Activated T-cell treated with anti-CD3 and anti-CD28 coated beads, Interleukin-2, amount 50 U/mL, for 24 hours (primary cell): ENCODE measurements at regions not wholly inside any gene's neighbourhood (a gene's known extent, or its start where the extent isn't known, plus 50 kb on each side); places are given as distances from the start of the nearest gene placed in this dataset.

Experiments
- DNase-seq: peaks from one replicate; pipeline ENCODE4 v3.0.0-alpha.2; 2020
- H3K27ac Mint-ChIP-seq: 2 replicates; pipeline ENCODE4 v1.8.0; 2020; ENCODE audit warnings: mild to moderate bottlenecking, mixed read lengths
- H3K27me3 Mint-ChIP-seq: 2 replicates; pipeline ENCODE4 v1.8.0; 2020; ENCODE audit warnings: mixed read lengths
- H3K36me3 Mint-ChIP-seq: 2 replicates; pipeline ENCODE4 v1.8.0; 2020; ENCODE audit warnings: low read depth, mixed read lengths
- H3K4me1 Mint-ChIP-seq: 2 replicates; pipeline ENCODE4 v1.8.0; 2020; ENCODE audit warnings: low read depth, mixed read lengths
- H3K4me3 Mint-ChIP-seq: 2 replicates; pipeline ENCODE4 v1.8.0; 2020; ENCODE audit warnings: mild to moderate bottlenecking, moderate library complexity, mixed read lengths
- H3K9me3 Mint-ChIP-seq: 2 replicates; pipeline ENCODE4 v1.8.0; 2020; ENCODE audit warnings: mixed read lengths

DNA sequence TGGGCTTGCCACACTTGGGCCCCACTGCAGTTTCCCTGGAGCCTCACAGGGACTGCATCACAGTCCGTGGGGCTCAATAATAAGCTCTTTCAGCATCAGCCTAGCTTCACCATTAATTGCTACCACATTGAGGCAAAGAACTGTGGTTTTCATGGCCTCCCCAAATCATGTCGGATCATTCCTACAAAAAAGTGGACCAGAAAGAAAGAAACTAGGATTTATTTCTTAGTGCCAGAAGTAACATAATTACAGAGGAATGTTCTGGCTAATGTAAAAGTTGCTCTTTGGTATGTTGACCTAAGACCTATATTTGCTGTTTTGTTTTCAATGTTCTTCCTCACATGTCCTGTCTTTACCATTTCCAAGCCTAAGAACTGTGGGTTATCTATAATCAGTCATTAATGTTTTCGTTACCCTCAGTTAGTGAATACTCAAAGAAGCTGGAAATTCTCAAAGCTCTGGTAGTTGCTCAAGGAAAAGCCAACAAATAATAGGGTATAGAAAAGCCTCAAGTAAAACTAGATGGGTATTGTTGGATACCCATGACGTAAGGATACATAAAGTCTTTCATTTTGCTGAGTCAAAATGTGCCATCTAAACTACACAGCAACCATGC is 173.9 kb downstream of the LTN1 start:
- no peak for DNase-seq
- peaks cover 10% of the 10 kb centered on the region for H3K36me3 Mint-ChIP-seq
- H3K4me3 Mint-ChIP-seq: no peak overlapping the region
- peaks cover 3% of the 10 kb centered on the region for H3K9me3 Mint-ChIP-seq
- no peaks in the 10 kb centered on the region for H3K27me3 Mint-ChIP-seq
- H3K4me1 Mint-ChIP-seq: no peaks in the 10 kb centered on the region
- no peak overlapping the region for H3K27ac Mint-ChIP-seq

DNA sequence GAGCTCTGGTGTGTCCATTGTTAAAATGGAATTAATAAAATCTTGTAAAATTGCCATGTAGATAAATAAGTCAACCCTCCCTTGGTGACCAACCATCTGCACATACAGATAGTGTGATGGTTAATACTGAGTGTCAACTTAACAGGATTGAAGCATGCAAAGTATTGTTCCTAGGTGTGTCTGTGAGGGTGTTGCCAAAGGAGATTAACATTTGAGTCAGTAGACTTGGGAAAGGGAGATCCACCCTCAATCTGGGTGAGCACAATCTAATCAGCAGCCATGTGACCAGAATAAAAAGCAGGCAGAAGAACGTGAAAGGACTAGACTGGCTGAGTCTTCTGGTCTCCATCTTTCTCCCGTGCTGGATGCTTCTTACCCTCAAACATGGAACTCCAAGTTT is 174.8 kb downstream of the LTN1 start:
- Mint-ChIP-seq H3K9me3 (peaks cover 3% of the 10 kb centered on the region), H3K4me1 (no peaks in the 10 kb centered on the region), H3K27ac (no peak overlapping the region), H3K4me3 (no peak overlapping the region), H3K27me3 (no peaks in the 10 kb centered on the region), H3K36me3 (peaks cover 10% of the 10 kb centered on the region)
- no peak for DNase-seq

DNA sequence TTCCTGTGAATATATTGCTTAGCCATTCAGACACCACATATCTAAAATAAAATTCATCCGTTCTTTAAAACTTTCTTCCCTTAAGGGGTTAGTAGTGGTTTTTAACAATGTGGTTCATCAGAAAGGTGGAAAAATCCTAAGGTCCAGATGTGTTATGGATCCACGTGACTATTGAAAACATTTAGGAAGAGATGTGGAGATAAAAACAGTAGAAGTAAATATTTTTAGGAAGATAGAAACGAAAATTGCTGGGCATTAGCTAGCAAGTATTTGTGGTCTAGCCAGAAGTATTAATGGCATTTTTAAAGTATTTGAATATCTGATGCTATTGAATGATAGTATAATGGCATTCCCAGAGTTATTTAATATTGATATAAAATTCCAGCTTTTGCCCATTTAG is 180.8 kb downstream of the LTN1 start:
- Mint-ChIP-seq H3K9me3 (peaks cover 3% of the 10 kb centered on the region), H3K27ac (no peak overlapping the region), H3K27me3 (no peaks in the 10 kb centered on the region), H3K4me1 (no peaks in the 10 kb centered on the region), H3K4me3 (no peak overlapping the region), H3K36me3 (peaks cover 14% of the 10 kb centered on the region)
- DNase-seq: no peak

DNA sequence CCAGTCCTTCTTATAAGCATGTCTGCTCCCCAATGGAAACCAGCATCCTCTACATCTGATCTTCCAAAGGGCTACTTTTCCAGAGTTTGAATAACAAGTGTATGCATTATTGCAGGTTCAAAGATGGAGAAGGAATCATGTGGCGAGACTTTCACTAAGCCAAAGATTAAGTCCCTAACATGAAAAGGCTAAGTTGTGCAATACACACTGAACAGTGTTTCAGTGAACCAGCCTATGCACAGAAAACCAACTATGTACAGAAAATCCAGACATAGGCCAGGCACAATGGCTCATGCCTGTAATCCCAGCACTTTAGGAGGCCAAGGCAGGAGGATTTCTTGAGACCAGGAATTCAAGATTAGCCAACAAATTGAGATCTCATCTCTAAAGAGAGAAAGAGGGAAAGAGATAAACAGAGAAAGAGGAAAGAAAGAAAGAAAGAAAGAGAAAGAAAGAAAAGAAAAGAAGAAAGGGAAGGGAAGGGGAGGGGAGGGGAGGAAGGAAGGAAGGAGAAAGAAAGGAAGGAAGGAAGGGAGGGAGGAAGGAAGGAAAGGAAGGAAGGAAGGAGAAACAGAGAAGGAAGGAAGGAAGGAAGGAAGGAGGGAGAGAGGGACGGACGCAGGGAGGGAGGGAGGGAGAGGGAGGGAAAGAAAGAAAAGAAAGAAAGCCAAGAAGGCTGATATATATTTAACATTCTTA is 181.7 kb downstream of the LTN1 start:
- Mint-ChIP-seq H3K9me3 (peaks cover 3% of the 10 kb centered on the region), H3K27ac (no peak overlapping the region), H3K36me3 (peaks cover 13% of the 10 kb centered on the region), H3K27me3 (no peaks in the 10 kb centered on the region), H3K4me3 (no peak overlapping the region), H3K4me1 (no peaks in the 10 kb centered on the region)
- DNase-seq: no peak

DNA sequence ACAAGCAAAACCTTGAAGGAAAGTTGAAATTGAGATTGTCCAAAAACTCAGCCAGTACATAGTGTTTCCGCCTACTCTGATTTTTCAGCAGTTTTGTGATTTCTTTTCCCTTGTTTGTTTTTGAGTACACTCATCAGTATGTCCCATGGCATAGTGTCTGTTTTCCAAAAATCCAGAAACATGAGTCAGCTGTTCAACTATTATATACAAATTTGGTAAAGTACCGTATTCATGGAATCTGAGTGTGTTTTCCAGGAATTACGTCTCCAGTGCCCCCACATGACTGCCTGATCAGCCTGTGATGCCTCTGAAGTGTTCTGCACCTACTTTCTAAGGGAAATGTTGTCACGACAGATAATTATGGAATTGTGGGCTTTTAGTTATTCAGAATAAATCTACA is 186.8 kb downstream of the LTN1 start:
- no peak for DNase-seq
- no peak overlapping the region for H3K27ac Mint-ChIP-seq

DNA sequence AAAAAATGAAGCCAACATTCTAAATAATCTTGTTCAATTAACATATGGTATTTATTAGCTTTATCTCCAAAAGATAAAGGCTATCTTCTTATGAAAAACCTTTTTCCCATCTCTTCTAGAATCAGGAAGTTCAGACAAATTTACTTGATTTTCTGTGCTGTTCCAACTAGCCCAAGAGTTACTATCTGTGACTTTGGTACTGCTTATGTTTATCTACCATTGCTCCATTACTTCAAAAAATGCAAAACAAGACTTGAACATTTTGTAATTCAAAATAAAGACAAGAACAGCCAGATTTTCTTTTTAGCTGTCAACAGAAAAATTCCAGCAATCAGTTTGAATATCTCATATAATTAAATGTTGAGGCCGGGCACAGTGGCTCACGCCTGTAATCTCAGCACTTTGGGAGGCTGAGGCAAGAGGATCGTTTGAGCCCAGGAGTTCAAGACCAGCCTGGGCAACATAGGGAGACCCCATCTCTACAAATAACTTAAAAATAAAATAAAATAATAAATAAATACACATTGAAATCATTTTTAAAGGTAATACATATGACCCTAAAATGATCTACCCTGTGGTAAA is 188.5 kb downstream of the LTN1 start:
- no peaks in the 10 kb centered on the region for H3K9me3 Mint-ChIP-seq
- H3K4me1 Mint-ChIP-seq: no peaks in the 10 kb centered on the region
- H3K4me3 Mint-ChIP-seq: no peak overlapping the region
- no peak overlapping the region for H3K27ac Mint-ChIP-seq
- no peak for DNase-seq
- no peaks in the 10 kb centered on the region for H3K27me3 Mint-ChIP-seq
- H3K36me3 Mint-ChIP-seq: peaks cover 13% of the 10 kb centered on the region

More for the DNA sequence above, 186.8 kb downstream of the LTN1 start:
- no peak overlapping the region for H3K4me3 Mint-ChIP-seq
- H3K9me3 Mint-ChIP-seq: no peaks in the 10 kb centered on the region
- peaks cover 6% of the 10 kb centered on the region for H3K36me3 Mint-ChIP-seq
- H3K4me1 Mint-ChIP-seq: no peaks in the 10 kb centered on the region
- H3K27me3 Mint-ChIP-seq: no peaks in the 10 kb centered on the region

DNA sequence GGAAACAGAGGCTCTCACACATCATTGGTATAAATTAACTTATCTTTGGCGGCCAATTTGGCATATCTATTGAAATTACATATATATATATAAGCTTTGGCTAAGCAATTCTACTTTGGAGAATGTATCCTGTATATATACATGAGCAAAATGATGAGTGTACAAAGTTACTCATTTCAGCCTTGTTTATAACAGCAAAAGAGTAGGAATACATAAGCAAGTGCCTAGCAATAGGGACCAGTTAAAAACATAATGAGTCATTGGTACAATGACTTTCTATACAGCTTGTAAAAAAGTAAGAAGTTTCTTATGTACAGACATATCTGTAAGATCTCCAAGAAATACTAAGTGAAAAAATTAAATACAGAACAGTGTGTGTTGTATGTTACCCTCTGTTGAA is 190.8 kb downstream of the LTN1 start:
- Mint-ChIP-seq H3K4me1 (no peaks in the 10 kb centered on the region), H3K9me3 (no peaks in the 10 kb centered on the region), H3K4me3 (no peak overlapping the region), H3K27ac (no peak overlapping the region), H3K27me3 (no peaks in the 10 kb centered on the region), H3K36me3 (peaks cover 9% of the 10 kb centered on the region)
- no peak for DNase-seq

DNA sequence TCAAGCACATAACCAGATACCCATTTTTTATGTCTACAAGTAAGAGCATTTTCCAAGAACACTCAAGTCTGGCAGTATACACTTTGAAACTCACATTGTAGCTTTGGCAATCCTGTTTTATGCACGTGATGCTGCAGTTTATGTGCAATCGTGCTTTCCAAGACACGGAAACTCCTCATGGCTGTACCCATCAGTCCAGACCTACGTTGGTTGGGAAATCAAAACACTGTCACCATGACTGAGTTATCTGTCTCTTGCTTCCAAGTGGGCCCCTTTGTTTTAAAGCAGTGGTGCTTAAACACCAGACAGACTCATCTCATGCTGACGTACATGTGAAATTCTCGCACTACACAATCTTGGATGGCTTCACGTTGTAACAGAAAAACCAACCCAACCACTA is 192.8 kb downstream of the LTN1 start:
- H3K4me1 Mint-ChIP-seq: no peaks in the 10 kb centered on the region
- no peak overlapping the region for H3K4me3 Mint-ChIP-seq
- H3K36me3 Mint-ChIP-seq: peaks cover 9% of the 10 kb centered on the region
- H3K27me3 Mint-ChIP-seq: no peaks in the 10 kb centered on the region
- no peak overlapping the region for H3K27ac Mint-ChIP-seq
- no peak for DNase-seq
- no peaks in the 10 kb centered on the region for H3K9me3 Mint-ChIP-seq

DNA sequence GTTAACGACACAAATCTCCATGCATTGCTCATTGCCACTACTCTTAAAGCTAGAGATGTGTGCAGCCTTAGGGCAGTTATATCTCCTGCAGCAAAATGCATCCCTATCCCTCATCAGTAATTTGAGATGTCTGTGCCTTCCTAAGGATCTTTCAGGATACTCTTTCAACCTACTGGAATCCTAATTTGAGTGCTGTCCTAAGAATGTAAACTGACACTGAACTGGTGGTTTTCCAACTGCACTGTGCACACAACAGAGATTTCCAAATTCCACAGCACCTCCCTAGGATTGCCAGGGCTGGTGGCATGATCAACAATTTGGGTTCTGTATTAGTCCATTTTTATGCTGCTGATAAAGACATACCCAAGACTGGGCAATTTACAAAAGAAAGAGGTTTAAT is 193.9 kb downstream of the LTN1 start:
- no peak overlapping the region for H3K4me3 Mint-ChIP-seq
- no peak overlapping the region for H3K27ac Mint-ChIP-seq

DNA sequence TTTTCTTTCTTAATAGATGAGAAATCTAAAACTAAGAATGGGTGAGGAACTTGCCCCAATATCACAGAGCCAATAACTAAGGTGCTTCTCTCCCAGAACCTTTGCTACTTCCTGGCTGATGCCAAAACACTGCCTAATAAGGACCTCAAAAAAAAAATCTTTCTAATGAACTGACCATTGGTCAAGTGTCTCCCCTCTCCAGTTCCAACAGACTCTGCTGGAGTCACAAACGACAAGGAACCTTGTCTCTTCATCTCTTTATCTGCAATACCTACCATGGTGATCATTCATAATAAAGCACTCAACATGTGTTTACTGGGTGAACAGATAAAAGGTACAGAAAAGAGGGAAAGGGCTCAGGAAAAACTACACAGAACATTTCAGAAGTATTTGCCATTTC is 197.4 kb downstream of the LTN1 start:
- Mint-ChIP-seq H3K4me3 (no peak overlapping the region), H3K9me3 (no peaks in the 10 kb centered on the region), H3K27me3 (no peaks in the 10 kb centered on the region), H3K4me1 (peaks cover 5% of the 10 kb centered on the region), H3K27ac (no peak overlapping the region), H3K36me3 (peaks cover 9% of the 10 kb centered on the region)
- DNase-seq: no peak

More for the DNA sequence above, 193.9 kb downstream of the LTN1 start:
- H3K4me1 Mint-ChIP-seq: no peaks in the 10 kb centered on the region
- H3K36me3 Mint-ChIP-seq: peaks cover 9% of the 10 kb centered on the region
- H3K27me3 Mint-ChIP-seq: no peaks in the 10 kb centered on the region
- no peaks in the 10 kb centered on the region for H3K9me3 Mint-ChIP-seq
- no peak for DNase-seq

DNA sequence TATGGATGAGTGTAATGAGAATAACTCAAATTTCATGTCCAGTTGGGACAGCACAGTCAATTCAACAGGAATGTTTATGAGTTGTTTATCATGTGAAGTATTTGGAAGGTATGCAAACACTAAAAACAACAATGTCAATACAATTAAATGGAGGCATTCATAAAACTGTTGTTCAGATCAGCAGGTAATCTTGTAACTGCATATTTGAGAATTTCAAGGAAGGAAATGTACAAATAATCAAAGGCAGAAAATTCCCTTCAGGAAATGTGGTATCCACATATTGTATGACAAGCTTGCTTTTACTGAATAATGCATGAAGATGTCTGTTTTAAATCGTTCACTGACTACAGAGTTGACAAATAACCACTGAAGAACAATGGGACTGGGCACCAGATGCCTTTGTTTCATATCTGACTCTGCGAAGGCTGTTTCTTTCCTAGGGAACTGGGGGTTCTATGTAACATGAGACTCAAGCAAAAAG is 198.3 kb downstream of the LTN1 start:
- no peak for DNase-seq
- no peaks in the 10 kb centered on the region for H3K9me3 Mint-ChIP-seq
- no peaks in the 10 kb centered on the region for H3K27me3 Mint-ChIP-seq
- H3K4me1 Mint-ChIP-seq: peaks cover 5% of the 10 kb centered on the region
- H3K4me3 Mint-ChIP-seq: no peak overlapping the region
- H3K36me3 Mint-ChIP-seq: peaks cover 5% of the 10 kb centered on the region
- no peak overlapping the region for H3K27ac Mint-ChIP-seq

DNA sequence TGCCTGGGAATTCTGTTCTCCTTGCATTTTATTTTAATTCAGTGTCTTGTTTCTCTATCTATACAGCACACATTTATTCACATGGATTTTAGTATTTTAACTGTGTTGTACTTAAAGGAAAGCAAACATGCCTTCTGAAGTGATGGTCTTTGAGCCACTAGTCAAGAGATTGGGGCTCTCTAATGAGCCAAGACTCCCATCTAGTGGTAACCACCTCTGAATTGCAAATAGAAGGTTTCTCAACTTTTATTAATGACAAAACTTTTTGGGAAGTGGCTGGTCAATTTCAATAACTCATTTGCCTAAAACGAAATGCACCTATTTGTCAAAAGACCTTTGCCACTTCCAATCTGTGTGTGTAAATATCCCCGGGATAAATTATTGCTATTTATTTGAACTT is 199.6 kb downstream of the LTN1 start:
- Mint-ChIP-seq H3K36me3 (no peaks in the 10 kb centered on the region), H3K9me3 (no peaks in the 10 kb centered on the region), H3K4me1 (peaks cover 5% of the 10 kb centered on the region), H3K4me3 (no peak overlapping the region), H3K27ac (no peak overlapping the region), H3K27me3 (no peaks in the 10 kb centered on the region)
- DNase-seq: no peak

DNA sequence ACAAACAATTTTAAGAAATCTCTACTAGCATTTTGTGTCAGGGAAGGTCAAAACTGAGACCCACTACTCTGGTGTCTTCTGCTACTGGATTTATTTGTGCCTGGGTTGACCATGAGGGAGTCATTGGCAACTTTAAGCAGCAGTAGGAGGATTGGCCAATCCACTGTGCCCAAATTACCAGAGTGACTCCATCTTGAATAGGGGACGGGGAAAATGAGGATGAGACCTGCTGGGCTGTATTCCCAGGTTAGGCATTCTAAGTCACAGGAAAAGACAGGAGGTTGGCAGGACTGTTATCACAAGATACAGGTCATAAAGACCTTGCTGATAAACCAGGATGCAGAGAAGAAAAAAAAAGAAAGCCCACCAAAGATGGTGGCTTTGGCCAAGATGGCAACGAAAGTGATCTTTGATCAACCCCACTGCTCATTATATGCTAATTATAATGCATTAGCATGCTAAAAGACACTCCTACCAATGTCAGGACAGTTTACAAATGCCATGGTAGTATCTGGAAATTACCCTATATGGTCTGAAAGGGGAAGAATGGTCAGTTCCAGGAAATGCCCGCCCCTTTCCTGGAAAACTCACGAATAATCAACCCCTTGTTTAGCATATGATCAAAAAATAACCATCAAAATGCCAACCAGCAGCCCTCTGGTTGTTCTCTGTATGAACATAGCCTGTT is 200.9 kb downstream of the LTN1 start:
- Mint-ChIP-seq H3K36me3 (no peaks in the 10 kb centered on the region), H3K4me1 (peaks cover 5% of the 10 kb centered on the region), H3K9me3 (no peaks in the 10 kb centered on the region), H3K4me3 (no peak overlapping the region), H3K27me3 (no peaks in the 10 kb centered on the region), H3K27ac (no peak overlapping the region)
- DNase-seq: no peak

DNA sequence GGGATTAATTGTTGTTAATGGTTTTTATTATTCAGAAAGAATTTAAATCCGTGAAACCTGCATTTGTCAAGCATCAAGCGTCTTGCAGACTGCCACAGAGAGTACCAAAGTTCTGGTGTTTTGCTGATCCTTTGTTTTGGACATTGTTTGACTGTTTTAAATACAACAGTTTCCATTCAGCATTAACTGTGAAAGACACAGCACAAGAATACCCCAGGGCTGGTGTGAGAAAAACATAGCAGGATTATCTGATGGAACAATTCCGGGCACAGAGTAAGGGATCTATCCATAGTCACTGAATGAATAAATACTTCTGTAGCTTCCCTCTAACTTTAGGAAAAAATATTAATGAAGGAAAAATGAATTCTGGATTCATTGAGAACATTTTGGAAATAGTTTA is 202.3 kb downstream of the LTN1 start:
- Mint-ChIP-seq H3K4me1 (peaks cover 5% of the 10 kb centered on the region), H3K27me3 (no peaks in the 10 kb centered on the region), H3K9me3 (peaks cover 8% of the 10 kb centered on the region), H3K4me3 (no peak overlapping the region), H3K27ac (no peak overlapping the region), H3K36me3 (peaks cover 8% of the 10 kb centered on the region)
- no peak for DNase-seq

DNA sequence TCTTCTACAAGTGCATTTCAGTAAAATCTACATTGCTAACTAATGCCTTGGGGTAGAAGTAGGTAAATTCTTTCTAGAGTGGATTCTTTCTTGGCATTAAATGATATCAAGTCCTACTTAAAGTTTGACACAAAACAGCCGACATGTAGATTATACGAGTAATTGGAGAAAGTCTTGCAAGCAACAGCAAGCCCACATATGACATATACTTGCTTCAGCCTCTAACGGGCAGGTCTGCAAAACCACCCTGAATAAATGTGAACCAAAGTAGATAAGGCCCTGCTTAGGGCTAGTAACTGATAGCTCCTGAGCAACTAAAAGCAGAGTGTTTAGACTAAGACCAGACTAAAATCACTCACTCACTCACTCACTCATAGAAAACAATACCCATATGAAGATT is 203.2 kb downstream of the LTN1 start:
- Mint-ChIP-seq H3K4me1 (peaks cover 5% of the 10 kb centered on the region), H3K9me3 (peaks cover 11% of the 10 kb centered on the region), H3K4me3 (no peak overlapping the region), H3K27me3 (no peaks in the 10 kb centered on the region), H3K27ac (no peak overlapping the region), H3K36me3 (peaks cover 16% of the 10 kb centered on the region)
- DNase-seq: no peak
